HG03442 (cell line): ENCODE measurements at regions not wholly inside any gene's neighbourhood (a gene's known extent, or its start where the extent isn't known, plus 50 kb on each side); places are given as distances from the start of the nearest gene placed in this dataset.
"Not testable (repeated sequence)": the region's sequence is repeated elsewhere in the genome, so short reads cannot be mapped to it uniquely, and the experiment has no call there.

Experiments used
- ATAC-seq: cut with Tn5 transposase; IDR thresholded peaks from one replicate; pipeline ENCODE4 v1.9.1; 2021; ENCODE audit warnings: mild to moderate bottlenecking, moderate library complexity; ENCODE audit not compliant: unreplicated experiment

DNA sequence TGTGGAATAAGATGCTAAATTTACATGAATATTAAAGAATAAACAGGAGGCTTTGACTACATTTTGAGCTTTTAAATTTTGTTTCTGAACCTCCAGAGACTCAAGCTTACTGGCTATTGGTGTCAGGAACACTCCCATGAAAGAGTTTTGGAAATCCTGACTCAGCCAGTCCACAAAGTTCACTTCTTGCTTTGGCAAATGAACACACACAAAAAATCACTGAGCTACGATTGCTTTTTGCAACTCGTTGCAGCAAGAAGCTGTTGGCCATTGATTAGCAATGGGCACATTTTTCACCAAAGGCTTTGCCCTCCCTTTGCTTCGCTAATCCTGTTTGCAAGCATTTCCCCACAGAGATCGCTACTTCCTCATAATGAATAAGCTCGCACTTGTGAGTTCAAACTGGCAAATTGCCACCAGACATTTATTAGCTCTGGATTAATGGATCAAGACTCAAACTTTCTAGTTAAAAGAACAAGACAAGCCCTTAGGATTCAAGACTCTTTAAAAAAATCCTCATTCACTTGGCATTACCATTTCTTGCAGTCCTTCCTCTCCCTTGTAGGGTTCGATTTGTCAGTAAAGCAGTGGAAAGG lies 343.2 kb upstream of the ONECUT1 start:
- ATAC-seq: no peak

DNA sequence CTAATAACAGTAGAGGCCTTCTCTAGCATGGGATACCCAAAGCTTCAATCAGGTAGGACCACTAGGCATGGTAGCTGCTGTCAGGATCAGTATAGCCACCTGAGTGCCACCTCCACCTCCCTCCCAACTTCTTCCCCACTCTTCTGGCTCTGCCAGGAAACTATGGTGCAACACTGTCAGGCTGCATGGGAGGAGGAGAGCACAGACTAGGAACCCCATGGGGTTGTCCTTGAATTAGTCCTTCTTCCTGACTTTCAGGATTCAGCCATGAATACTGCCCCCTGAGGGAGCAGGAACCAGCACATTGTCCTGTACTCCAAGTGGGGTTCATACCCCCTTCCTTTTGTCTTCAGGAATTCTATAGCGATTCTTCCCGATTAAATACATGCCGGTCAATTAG lies 340.8 kb upstream of the ONECUT1 start:
- no peak for ATAC-seq

DNA sequence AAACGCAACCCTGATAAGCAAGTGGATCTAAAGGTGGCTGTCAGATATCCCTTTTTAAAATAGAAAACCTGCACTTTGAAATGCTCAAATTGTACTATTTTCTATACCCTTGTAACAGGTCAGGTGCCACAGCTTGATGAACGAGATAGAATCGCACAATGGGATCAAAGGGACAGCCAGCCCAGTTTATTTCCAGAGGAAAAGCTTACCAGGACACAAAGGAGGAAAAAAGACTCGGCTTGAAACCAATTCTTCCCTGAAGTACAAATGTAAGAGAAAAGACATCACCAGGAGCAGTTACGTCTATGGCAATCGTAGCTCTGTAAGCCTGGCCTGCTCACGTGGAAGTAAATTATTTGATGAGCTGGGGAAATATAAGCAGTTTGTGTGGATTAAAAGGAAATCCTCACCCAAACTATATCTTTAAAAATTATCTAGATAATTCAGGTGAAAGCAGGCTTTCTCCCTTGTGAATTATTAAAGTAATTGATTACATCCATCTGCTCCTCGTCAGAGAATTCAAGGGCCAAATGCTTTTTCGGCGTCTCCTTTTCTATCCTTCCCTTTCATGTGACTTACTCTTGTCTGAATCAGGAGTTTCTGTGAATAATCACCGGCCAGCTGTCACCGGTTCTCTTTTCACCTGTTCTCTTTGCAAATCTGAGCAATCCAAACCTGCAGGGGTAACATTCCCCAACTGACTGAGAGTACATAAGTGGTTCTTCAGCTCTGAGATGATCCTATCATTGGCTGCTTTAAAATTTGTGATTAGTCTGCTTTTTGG lies 339.2 kb upstream of the ONECUT1 start:
- ATAC-seq: no peak

DNA sequence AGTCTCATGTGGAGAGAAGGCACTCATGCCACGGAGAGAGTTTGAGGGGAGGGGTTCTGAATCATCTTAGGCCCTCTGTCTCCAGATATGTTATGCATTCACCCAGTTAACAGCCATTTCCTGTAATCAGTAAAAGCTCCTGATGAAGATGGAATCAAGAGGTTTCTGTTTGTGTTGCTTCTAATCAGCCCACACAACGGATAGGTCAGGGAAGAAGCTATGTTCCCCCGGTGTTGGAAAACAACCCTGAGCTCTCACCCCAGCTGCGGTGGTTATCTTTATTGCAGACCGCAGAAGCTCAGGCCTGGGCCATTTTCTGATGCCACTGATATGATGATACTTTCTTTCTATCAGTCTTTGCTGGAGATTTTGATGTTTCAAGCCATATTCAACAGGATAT lies 338.5 kb upstream of the ONECUT1 start:
- no peak for ATAC-seq

DNA sequence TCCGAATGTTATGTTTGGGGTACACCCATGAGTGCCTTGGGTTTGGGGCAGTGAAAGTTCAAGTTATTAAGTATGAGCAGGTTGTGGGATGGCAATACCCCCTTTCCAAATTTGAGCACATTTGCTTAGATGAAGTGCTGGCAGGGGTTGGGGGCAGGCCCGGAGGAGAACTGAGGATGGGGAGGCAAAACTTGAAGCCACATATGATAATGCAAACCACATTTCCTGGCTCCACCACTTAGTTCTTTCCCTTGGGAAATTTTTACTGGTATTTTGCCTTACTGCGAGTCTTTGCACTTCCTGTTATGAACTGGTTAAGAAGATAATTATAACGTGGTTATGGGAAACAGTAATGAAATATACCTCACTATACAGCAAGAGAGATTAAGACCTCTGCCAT lies 336.0 kb upstream of the ONECUT1 start:
- no peak for ATAC-seq

DNA sequence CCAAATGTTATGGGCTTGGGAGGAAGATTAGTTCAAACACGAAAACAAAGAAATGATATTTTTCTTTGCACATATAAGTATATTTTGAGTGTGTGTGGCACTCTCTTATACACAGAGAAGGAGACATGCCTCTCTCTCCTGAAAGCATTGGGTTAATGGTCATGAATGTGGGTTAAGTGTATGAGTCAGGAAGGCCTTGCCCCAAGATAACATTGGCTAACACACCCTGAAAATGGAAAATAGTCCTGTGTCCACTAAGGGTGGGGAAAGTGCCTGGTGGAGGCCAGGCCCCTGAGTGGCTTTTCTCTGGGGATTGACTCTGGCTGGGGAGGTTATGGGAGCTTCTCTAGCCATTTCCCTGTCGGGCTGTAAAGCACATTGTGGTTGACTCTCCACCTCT lies 332.7 kb upstream of the ONECUT1 start:
- ATAC-seq: no peak

DNA sequence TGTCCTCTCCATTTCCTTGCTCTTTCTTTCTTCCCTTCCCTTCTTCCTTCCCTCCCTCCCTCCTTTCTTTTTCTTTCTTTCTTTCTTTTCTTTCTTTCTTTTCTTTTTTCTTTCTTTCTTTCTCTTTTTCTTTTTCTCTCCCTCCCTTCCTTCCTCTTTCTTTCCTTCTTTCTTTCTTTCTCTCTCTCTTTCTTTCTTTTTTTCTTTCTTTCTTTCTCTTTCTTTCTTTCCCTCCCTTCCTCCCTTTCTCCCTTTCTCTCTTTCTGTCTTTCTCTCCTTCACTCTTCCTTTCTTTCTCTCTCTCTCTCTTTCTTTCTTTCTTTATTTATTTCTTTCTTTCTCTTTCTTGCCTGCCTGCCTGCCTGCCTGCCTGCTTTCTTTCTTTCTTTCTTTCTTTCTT lies 326.8 kb upstream of the ONECUT1 start:
- ATAC-seq: not testable (repeated sequence)

DNA sequence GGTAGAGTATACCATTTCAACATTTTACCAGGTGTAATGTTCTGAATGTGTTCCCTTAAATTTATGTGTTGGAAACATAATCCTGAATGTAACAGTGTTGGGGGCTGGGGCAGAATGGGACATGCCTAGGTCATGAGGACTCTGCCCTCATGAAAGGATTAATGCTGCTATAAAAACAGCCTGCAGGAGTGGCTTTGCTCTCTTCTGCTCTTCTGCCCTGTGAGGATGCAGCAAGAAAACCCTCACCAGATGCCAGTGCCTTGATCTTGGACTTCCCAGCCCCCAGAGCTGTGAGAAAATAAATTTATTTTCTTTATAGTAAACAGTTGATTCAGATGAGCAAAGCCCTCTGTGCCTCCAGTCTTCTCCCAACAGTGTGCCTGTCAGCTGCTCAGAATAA lies 326.0 kb upstream of the ONECUT1 start:
- no peak for ATAC-seq

DNA sequence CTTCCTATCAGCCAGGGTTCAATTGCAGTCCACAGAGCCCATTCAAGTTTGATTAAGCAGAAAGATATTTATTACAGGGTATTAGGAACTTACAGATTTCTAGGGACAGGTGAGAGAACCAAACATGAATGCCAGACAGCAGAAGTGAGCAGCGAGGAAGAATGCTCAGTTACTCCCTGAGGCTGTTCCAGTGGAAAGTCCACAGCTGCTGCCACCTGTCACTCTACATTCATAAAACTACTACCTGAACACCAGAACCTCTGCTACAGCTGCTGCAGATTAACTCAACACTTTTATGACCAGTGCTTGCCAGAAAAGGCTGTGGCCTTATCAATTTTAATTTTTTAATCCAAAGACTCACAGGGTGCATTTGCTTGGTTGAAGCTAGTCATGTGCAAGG lies 325.4 kb upstream of the ONECUT1 start:
- ATAC-seq: no peak

DNA sequence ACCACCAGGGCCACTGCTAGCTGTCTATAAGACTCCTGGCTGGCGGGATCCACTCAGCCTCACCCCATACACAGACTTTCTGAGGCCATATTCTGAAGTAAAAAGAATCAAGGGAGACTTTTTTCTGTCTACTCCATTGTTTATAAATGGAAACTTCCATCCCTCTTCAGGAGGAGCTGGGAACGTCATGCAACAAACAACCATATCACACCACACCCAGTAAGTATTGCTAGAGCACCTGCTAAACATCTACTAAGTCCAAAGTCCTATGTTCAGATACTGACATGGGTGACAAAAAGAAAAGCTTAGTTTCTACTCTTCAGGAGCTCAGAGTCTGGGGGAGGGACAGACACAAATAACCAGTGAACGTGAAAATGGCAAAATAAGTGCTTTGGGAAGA lies 324.8 kb upstream of the ONECUT1 start:
- no peak for ATAC-seq

DNA sequence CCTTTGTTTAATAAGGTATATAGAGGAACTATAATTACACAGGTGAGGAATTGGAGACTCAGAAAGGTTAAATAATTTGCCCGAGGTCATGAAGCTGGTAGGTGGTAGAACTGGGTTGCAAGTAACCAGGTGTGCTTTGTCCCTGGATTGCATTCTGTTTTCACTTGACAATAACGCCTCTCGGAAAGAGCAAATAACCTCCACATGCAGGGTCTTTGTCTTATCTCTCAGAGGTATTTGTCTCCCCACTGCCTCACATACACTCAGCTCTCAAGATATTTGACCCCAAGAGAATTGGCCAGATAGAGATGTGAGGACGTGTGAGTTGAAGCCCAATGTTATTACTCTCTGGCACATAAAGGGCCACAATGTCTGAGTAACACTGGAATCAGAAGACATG lies 320.9 kb upstream of the ONECUT1 start:
- ATAC-seq: no peak

DNA sequence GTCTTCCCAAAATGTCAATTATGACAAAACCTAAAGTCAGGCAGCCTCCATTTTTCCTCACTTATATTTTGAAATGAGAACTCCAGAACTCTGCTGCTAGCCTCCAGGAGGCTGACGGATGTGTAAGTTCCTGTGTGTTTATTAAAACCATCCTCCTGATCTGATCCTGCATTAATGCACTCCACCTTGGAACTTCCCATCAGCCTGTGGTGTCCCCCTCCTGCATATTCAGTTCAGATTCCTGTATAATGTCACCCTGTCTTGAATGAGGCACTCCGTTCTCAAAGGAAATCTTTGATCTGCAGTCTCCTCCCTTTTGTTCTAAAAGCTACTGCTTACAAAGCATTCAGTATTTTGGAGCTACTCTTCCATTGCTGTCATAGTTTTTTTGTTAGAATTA lies 318.2 kb upstream of the ONECUT1 start:
- ATAC-seq: no peak

DNA sequence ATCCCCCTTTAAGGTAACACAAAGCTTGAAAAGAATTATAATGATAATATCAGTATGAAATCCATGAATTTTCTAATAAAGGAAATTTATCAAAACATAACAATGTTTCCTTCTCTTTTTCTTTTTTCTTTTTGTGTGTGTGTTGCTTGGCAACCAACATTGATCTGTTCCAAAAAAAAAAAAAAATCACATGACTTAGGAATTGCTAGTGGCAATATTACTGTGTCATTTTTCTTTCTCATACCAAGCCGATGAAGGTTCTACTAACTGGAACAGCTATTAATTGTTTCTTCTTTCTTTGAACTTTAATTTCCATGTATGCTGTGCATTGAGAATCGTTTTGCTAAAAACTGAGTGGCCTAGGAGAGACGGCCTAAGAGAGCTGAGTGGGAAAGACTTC lies 317.7 kb upstream of the ONECUT1 start:
- ATAC-seq: no peak

DNA sequence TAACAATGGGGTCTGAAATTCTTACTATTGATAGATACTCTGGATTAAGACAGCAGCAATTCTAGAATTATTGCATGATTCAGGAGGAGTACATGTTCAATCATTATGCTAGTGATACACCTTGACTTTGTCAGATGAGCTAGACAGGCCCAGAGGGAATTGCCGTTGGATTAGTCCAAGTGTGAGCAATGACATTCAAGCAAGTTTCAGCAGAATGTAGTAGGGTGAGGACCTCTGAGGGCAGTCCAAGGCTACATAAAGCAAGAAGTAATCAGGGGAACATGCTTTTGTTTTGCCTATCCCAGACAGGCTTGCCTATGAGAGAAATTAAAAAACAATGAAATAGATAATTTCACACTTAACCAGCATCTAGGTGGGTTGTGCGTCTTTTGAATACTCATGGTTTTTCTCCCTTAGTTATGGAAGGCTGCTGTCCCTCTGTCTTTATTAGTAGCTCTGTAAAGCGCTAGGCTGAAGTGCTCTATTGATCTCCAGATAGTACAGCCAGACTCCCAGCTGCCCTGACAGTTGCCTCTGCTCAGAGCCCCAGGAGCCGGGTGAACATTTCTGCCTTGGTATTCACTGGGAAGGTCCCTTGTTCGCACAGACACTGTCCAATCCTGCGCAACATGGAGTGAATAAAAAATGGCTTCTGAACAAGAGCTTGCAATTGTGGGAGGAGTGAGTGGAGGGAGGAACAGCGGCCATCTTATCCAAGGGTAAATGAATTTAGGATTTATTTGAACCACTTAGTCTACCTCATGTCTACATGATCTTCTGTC lies 316.6 kb upstream of the ONECUT1 start:
- ATAC-seq: no peak

DNA sequence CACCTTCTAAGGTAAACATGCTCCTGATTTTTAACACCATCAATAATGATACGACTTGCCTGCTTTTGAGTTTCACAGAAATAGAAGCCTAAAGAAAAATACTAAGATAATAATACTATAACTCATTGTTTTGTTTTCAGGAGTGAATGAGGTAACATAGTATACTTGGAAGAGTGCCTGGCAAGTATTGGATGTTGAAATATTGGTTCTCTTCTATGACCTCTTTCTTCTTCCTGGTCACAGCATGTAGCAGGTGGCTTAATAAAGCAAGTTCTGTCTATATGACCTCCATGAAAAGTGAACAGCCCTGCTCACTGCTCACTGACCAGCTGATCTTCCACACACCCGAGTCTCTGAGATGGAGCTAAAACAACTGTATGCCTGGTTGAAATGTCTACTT lies 312.3 kb upstream of the ONECUT1 start:
- no peak for ATAC-seq

DNA sequence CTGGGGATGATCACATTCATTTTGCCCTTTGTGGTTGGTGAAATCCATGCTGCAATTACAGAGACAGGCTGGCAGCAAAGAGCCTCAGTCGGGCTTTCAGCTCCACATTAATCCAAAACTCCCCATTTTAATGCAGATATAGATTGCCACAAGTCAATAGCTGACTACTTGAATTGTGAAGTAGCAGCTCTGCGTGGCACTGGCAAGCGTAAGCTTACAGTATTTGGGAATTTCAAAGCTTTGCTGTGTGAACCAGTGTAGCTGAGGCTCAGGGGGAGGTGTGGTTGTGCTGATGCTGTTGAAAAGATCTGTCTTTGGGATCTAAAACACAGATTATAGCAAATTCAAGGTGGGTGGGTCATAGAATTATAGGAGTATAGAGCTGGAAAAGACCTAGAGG lies 290.3 kb upstream of the ONECUT1 start:
- no peak for ATAC-seq

DNA sequence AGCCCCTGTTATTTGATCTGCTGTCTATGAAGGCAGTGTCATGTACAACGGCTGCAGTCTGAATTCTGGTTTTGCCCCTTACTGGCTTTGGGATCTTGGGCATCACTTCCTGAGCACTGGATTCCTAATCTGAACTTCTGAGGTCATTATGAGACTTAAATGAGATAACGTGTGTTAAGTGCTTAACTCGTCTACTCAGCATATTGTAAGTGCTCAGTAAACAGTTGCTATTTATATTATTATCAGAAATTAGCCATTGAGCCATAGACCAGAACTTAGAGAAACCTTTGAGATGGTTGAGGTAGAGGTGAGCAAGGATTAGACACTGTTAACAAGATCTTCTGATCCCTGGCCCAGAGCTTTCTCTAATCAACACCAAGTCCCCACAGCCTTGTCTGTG lies 284.1 kb upstream of the ONECUT1 start:
- ATAC-seq: no peak

DNA sequence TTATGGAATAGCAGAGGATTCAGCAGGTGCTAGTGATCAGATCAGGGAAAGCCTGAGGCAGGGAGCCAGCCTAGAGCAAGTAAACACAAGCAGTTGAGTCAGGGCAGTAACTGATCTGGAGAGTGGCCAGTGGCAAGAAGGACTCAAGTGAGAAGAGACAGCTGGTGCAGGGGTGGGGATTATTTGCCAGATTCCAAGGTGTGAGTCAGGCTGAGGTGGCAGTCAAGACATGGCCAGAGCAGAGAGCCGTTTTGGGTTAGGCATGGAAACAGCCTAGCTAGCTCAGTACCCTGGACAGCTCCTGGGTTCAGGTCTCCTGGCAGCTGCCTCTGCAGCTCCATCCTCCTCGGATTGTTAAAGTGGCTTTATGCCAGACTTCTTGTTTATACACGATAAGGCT lies 281.9 kb upstream of the ONECUT1 start:
- ATAC-seq: no peak

DNA sequence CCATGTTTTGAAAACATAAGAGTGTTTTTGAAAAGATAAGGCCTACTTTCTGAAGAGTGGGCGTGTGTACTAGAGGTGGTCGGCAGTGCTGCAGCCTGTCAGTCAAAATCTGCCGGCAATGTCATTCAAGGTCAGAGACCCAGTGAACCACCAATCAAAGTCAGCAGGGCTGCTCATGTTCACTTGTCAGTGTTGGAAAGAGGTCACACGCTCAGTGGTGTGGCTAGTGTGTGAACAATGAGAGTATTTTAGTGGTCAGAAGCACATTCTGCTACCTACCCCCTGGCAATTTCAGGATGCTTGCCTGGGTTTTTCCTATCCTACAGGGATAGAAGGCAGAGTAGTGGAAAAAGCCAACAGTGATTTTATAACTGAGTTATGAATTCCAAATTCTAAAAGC lies 278.5 kb upstream of the ONECUT1 start:
- ATAC-seq: no peak

DNA sequence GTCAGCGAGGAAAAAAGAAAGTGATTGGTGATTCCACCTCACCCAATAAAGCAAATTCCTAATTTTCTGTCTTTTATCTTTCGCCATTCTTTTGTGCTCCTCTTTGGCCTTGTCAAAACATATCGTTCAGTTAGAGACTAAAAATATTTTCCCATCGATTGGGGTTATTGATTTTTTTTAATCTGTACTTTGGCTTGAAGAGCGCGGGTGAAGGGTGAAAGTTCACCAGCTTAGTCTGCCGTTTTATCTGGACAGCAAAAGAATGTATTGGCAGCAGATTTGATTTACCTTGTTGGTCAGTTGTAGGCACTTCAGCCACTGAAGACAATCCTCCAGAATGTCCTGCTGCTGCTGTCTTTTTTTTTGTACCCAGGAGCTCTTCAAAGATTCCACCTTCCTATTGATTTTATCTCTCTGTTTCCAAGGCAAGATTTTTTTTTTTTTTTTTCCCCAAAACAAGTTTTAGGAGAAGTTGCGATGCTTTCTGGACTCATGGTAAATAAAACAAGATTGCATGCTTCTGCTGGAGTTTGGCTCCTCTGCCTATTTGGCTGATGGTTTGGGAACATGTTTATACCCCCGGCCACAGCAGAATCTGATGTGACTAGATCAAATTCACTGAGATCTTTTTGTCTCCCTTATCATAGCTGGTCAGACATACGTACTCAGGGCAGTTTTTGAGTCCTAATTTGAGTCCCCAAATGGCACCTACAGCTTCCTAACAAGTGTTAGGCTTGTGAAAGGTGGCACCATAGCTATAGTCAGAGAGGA lies 269.3 kb upstream of the ONECUT1 start:
- no peak for ATAC-seq

DNA sequence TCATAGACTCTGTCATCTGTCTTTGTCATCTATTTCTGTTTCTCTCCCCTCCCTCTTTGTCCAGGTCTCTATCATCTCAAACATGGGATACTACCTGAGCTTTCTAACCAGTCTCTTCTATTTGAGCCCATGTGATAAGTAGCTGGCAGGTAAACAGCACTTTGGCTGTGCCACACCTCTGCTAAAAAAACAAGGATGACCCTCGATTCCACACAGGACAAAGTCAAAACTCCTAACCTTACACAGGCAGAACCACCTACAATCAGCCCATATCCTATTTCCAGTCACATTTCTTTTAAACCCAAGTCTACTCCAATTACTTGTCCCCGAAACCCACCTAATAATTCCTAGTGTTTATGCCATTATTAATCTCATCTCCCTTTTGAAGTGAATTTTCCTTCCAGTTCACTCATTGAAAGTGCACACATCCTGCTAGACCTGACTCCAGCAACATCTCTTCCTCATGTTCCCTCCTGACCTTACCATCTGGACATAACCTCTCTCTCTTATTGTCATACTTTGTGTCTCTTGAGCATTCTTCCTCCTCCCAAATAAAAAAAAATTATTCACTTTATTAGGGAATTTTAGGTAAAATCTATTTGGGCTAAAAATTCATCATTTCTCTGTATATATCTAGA lies 256.1 kb upstream of the ONECUT1 start:
- no peak for ATAC-seq
